ENCODE measurements at regions not wholly inside any gene's neighbourhood (a gene's known extent, or its start where the extent isn't known, plus 50 kb on each side); places are given as distances from the start of the nearest gene placed in this dataset.

GRCh38 chr20:60952861-60953260, 299.2 kb upstream of the CDH4 start:
- H3K4me3 ChIP-seq (ENCODE audit: low read depth, low read length), result no peak overlapping the region
- TF ChIP-seq CTCF (IDR thresholded peaks at IDR 0.05; ENCODE audit: low read depth, low read length), result no peak

- TF ChIP-seq CTCF (IDR thresholded peaks at IDR 0.05; ENCODE audit: low read depth, low read length), result no peak
- no peak overlapping the region for H3K4me3 ChIP-seq (ENCODE audit: low read depth, low read length)
These were observed 298.7 kb upstream of the CDH4 start for GRCh38 chr20:60953321-60953720.

DNA sequence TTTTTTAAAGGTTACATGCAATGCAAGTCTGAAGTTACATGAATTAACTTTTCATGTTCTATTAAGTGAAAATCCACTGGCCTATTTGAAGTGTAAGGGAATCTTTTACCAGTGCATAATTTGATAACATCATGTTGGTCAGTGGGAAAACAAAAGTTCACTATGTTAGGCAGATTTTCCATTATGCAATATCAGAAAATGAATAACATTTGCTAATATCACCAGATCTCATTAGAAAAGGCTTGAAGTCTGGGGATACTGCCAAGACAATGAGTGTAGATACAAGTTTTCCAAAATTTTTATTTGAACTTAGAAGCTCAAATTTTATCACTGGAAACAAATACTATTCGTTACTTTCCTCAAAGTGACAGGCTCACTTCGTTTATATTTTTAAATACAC, 296.4 kb upstream of the CDH4 start:
- no peak overlapping the region for H3K4me3 ChIP-seq (ENCODE audit: low read depth, low read length)
- no peak for TF ChIP-seq CTCF (IDR thresholded peaks at IDR 0.05; ENCODE audit: low read depth, low read length)

DNA sequence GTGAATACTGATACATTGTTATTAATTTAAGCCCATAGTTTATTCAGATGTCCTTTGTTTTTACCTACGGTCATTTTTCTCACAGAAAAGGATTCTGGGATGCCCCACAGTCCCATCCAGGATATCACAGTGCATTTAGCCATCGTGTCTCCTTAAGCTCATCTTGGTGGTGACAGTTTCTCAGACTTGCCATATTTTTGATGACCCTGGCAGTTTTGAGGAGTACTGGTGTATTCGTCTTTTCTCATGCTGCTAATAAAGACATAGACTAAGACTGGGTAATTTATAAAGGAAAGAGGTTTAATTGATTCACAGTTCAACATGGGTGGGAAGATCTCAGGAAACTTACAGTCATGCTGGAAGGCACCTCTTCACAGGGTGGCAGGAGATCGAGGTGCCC, 295.9 kb upstream of the CDH4 start:
- no peak for TF ChIP-seq CTCF (IDR thresholded peaks at IDR 0.05; ENCODE audit: low read depth, low read length)
- H3K4me3 ChIP-seq (ENCODE audit: low read depth, low read length), result no peak overlapping the region

GRCh38 chr20:60957621-60958020, 294.4 kb upstream of the CDH4 start:
- no peak overlapping the region for H3K4me3 ChIP-seq (ENCODE audit: low read depth, low read length)
- TF ChIP-seq CTCF (IDR thresholded peaks at IDR 0.05; ENCODE audit: low read depth, low read length), result no peak

DNA sequence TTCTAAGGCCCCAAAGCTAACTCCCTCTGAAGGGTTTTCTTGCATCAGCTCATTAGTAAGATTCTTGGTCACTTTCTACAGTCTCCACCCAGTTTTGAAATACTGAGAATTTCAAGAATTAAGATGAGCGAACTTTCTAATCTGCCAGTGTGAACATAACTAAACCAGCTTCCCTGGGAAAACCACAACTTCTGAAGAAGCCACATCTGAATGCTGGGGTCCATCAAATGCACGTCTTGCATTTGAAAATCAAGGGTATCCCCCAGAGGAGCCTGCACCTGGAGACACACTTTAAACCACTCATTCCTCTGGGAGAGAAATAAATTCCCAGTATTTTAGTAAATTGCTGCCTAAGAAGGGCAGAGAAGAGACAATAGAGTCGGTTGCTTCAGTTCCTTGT, 292.1 kb upstream of the CDH4 start:
- H3K4me3 ChIP-seq (ENCODE audit: low read depth, low read length), result no peak overlapping the region
- no peak for TF ChIP-seq CTCF (IDR thresholded peaks at IDR 0.05; ENCODE audit: low read depth, low read length)

DNA sequence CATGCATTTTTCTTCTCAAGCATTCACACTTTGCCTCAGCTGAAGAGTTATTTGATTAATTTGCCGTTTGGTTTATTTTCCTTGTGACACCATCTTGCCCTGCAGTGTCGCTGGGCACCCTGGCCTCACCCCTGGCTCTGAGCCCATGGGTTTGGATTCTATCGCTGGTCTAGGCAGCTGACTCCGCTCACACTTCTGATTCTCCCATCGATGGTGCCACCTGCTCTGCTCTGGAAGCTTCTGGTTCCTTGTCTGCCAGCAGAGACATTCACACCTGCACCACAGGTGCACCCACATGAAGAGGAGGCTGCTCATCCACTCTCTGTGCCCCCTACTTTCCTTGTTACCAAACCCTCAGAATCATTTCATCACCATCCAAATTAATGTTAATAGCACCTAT, 291.6 kb upstream of the CDH4 start:
- TF ChIP-seq CTCF (IDR thresholded peaks at IDR 0.05; ENCODE audit: low read depth, low read length), result no peak
- H3K4me3 ChIP-seq (ENCODE audit: low read depth, low read length), result no peak overlapping the region
